Caki2 (cell line): ENCODE measurements at regions not wholly inside any gene's neighbourhood (a gene's known extent, or its start where the extent isn't known, plus 50 kb on each side); places are given as distances from the start of the nearest gene placed in this dataset.
"Not testable (repeated sequence)": the region's sequence is repeated elsewhere in the genome, so short reads cannot be mapped to it uniquely, and the experiment has no call there.

ENCODE experiments used
- DNase-seq: peaks from one replicate; pipeline ENCODE4 v3.0.0-alpha.2; 2015; ENCODE audit warnings: low read depth
- in situ Hi-C: cut with HindIII; loops from 2 replicates; pipeline ENCODE4 v1.10.0; 2016; ENCODE audit warnings: low sequenced_read_pairs, low pct_unique_long_range_greater_than_20kb, mixed read lengths

- DNase-seq: no peak
- in situ Hi-C loops: no loop called here
These were observed 51.5 kb upstream of the C1orf53 start for GRCh38 chr1:197850918-197851317.

- in situ Hi-C loops: no loop called here
- DNase-seq: no peak
These were observed 52.4 kb upstream of the C1orf53 start for GRCh38 chr1:197850042-197850441.

DNA sequence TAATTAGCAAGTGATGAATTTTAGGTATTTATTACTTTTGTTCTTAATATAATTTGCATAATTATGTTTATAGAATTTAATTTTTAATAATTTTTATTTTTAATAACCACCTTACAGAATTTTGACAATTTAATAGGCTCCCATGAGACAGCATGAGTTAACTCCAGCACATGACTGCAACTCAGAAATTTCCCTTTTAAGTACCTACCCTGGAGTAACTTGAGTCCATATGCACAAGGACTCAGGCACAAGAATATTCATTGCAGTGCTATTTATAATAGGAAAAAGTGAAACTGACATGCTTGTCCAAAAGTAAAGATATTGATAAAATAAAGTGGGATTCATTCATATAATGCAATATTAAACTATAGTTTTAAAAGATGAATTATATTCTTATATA, 54.1 kb upstream of the C1orf53 start:
- in situ Hi-C loops: no loop called here
- no peak for DNase-seq

- no peak for DNase-seq
- in situ Hi-C loops: no loop called here
These were observed 56.5 kb upstream of the C1orf53 start for GRCh38 chr1:197845886-197846285.

- in situ Hi-C loops: no loop called here
- DNase-seq: no peak
These were observed 57.8 kb upstream of the C1orf53 start for GRCh38 chr1:197844651-197845050.

DNA sequence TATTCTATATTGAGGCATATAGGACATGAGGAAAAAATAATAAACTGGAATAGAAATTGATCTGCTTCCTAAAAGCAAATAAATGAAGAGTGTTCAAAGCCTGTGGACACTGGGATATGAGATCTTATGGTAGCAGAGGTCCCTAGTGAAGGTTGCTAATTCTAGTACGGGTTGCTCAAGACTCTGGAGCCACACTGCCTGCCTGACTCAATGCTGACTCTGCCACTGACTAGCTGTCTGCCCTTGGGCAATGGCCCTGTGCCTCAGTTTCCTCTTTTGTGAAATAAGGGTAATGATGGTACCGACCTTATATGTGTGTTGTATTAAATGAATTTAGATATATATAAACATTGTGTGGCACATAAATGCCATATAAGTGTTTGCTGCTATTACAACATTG, 59.0 kb upstream of the C1orf53 start:
- DNase-seq: no peak
- in situ Hi-C loops: no loop called here

GRCh38 chr1:197842646-197843045, 59.8 kb upstream of the C1orf53 start:
- in situ Hi-C loops: no loop called here

GRCh38 chr1:197841883-197842553, 60.4 kb upstream of the C1orf53 start:
- DNase-seq: no peak
- in situ Hi-C loops: no loop called here

More at GRCh38 chr1:197842646-197843045, 59.8 kb upstream of the C1orf53 start:
- no peak for DNase-seq

DNA sequence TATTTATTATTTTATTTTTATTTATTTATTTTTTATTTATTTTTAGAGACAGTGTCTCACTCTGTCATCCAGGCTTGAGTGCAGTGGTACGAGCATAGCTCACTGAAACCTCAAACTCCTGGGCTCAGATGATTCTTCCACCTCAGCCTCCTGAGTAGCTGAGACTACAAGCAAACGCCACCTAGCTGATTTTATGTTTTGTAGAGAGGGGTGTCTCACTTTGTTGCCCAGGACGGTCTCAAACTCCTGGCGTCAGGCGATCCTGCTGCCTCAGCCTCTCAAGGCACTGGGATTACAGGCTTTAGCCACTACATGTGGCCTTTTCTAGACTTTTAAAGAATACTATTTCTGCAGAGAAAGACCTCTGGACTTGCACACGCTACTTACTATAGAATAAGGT, 61.3 kb upstream of the C1orf53 start:
- in situ Hi-C loops: no loop called here
- DNase-seq: no peak

- in situ Hi-C loops, DNase-seq: not testable (repeated sequence)
These were observed 62.6 kb upstream of the C1orf53 start for GRCh38 chr1:197839786-197840185.

DNA sequence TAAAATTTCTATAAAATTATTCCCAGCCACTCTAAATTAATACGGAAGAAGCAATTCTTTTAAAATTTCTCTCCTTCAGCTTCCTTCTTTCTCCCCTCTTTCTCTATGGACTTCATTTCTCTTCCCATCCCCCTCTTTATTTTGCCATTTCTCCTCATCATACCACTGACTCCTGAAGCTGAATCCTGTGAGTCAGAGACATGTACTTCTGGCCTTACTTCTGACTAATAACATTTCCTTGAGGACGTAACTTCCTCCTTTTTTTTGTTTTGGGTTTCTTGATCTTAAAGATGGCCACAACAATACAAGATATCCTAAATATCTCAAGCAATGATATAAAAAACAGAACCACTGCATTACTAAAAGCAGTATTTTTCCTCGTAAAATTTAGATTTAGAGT, 63.6 kb upstream of the DENND1B start:
- DNase-seq: peak; percentile 19
- in situ Hi-C loops: no loop called here

DNA sequence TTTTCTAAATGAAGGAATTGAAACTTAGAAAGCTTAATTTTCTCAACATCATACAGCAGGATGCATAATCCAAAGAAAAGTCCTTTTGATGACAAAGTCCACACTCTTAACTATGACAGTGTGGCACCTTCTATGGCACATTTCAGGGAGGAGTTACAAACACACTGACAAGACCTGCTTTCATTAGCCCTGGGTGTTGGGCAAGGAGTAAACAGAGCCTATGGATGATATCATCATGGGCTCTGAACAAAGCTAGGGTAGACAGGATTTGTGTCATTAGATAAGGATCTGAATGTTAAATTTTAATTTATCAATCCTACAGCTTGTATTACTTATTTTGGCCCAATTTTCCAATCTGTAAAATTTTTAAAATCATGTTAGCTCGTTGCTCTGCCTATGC, 62.6 kb upstream of the DENND1B start:
- in situ Hi-C loops: no loop called here
- DNase-seq: no peak

GRCh38 chr1:197836356-197836755, 61.1 kb upstream of the DENND1B start:
- in situ Hi-C loops, DNase-seq: not testable (repeated sequence)

- in situ Hi-C loops, DNase-seq: not testable (repeated sequence)
These were observed 53.7 kb upstream of the DENND1B start for GRCh38 chr1:197829011-197829410.

- DNase-seq: no peak
- in situ Hi-C loops: no loop called here
These were observed 50.3 kb upstream of the DENND1B start for GRCh38 chr1:197825541-197825940.
